HG03175 (cell line): ENCODE measurements at regions not wholly inside any gene's neighbourhood (a gene's known extent, or its start where the extent isn't known, plus 50 kb on each side); places are given as distances from the start of the nearest gene placed in this dataset.

ENCODE experiments used
- ATAC-seq: cut with Tn5 transposase; IDR thresholded peaks from one replicate; pipeline ENCODE4 v1.9.1; 2021; ENCODE audit warnings: mild to moderate bottlenecking, moderate library complexity; ENCODE audit not compliant: unreplicated experiment

- ATAC-seq, result no peak
Measured at GRCh38 chr2:2640371-2640770, 309.3 kb upstream of the MYT1L start.

- ATAC-seq, result no peak
Measured at GRCh38 chr2:2639251-2640139, 308.4 kb upstream of the MYT1L start.

DNA sequence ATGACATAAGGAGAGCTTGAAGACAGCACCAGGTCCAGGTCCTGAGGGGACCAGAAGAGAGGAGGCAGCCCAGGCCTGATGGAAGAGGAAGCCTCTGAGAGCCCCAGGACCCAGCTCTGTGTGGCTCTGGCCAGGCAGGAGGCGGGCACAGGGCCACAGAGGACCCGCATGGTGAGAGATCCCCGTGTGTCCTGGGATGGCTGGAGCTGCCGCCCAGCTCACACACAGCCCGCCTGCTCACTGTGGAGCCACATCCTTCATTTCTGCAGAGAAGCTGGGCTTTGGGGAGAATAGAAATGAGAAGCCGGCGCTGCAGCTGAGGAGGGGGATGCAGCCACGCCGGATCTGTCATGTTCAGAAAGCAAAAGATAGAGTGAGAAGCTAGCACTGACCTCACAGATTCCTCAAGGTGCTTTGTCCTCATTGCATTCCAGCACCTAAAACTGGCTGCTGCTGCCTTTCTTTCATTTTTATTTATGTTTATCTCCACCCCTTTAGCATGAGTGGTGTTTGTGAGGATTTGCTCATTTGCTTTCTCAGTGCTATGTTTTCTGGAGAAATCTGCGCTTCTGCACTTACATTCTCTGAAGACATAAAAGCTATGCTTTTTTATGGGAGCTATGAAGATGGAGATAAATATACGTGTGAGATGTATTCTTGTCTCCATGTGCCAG, 307.6 kb upstream of the MYT1L start:
- ATAC-seq, result no peak

GRCh38 chr2:2636813-2637212, 305.7 kb upstream of the MYT1L start:
- no peak for ATAC-seq

DNA sequence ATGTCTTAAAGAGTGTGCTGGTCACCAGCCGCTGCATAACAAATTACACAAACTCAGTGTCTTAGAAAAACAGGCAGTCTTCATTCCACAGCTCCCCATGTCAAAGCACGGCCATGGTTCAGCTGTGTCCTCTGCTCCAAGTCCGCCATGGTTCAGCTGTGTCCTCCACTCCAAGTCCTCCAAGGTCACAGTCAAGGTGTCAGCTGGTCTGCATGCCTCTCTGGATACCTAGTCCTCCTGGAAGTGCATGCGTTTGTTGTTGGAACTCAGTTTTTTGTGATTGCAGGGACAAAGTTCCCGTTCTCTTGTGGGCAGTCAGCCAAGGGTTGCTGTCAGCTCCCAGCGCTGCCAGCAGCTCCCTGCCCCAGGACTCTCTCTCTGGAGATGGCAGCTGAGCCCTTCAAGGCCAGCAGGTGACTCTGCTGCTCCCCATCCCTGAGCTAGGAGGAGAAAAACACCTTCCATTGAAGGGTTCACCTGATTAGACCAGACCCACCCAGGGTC, 304.0 kb upstream of the MYT1L start:
- no peak for ATAC-seq

- no peak for ATAC-seq
Measured at GRCh38 chr2:2633017-2633416, 301.9 kb upstream of the MYT1L start.

GRCh38 chr2:2623939-2624338, 292.9 kb upstream of the MYT1L start:
- ATAC-seq, result no peak

DNA sequence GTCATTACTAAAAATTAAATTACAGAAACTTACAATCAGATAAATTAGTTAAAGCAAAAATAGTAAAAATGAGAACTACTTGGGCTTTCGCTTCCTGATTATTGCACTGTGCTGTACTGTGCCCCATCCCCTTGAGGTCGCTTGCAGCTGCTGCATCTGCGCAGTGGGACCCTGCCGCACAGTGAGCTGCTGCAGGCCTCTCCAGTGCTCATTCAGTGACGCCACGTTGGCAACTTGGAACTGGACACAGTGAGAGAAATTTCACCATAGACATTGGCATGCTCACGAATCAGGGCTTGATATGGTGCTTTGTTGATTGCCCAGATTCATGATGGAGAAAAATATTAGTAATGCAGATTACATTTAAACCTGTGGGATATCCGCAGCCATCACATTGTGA, 290.8 kb upstream of the MYT1L start:
- no peak for ATAC-seq

DNA sequence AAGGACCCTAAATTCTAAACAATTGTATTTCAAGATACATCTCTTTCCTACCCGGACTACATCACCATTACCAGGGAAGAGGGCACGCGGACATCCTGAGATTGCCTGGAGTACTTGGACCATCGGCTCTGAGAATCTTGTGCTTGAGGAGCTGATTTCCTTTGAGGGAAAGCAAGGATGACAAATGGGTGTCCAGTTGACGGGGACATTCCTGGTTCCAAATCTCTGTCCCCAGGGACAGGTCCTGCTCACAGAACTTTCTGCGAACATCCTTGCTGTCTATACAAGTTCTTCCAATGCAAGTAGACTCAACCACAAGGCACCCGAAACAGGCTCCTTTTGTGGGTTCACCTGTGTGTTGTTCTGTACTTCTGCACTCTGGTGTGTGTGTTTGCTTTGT, 289.5 kb upstream of the MYT1L start:
- no peak for ATAC-seq

DNA sequence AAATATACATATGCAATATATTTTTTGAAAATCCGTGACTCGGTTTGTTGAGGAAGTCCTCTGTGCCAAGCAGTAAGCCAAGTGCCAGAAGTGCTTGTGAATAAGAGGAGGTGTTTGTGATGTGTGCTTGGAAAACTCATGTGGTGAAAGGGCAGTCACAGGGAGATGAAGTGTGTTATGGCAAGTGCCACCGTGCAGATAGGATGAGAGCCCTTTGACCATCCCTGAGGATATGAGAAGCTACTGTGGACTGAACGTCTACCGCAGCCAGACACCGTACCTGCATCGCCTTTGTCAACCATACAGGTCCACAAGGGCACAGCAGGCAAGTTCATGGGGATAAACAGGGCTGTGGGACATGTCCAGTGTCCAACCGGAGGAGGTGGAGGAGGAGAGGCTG, 288.9 kb upstream of the MYT1L start:
- ATAC-seq, result no peak

DNA sequence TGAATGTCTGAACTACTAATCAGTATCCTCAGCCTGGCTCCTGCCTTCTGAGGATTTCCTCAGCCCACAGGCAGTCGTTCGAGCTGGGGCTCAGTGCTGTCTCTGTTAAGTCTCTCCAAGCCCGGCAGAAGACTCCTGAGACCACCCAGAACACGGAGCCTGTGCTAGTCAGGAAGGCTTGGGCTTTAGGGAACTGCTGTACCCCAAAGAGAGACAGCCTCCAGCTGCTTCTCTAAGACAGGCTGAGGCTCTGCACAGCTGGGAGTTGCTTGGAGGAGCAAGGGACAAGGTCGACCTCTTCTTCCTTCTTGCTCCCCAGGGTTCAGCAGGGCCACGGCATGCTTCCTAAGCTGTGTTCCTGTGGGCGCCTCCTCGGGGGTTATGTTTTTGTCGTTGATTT, 283.4 kb upstream of the MYT1L start:
- no peak for ATAC-seq

DNA sequence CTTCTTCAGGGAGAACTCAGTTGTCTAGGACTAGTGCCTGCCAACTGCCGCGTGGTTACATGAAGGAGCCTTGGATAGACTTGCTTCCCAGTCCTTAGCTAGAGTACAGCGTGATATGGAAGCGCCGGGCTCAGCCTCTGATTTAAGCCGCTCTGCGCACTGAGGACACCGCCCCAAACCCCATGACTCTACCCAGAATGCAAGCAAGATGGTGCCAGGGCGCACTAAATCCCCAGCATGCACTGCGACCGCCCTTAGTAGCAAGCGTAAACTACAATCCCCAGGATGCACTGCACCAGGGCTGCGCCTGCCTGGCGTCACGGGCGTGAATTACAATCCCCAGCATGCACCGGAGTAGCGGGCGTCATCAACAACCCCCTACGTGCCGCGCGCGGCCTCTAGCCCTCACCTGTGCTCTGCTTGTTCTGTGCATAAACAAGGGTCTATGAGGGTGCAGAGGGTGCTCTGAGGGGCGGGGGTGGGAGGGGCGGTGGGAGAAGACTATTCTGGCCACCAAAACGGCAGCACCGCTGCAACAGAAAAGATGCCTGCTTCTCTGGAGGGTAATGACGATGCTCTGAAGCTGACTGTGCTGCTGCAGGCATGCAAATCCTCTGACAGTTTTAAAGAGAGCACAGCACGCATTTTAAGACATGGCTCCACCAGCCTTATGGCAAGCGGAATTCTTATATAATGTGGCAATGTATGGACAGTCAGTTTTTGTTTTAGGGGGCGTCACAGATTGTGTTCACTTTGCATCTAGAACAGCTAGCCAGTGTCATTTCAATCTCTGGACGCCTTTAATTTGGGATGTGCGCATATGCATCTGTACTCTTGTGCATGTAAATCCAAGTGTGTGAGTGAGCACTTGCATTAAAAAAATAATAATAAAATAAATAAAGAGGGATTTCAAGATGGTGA, 282.5 kb upstream of the MYT1L start:
- peak; percentile 99 for ATAC-seq

DNA sequence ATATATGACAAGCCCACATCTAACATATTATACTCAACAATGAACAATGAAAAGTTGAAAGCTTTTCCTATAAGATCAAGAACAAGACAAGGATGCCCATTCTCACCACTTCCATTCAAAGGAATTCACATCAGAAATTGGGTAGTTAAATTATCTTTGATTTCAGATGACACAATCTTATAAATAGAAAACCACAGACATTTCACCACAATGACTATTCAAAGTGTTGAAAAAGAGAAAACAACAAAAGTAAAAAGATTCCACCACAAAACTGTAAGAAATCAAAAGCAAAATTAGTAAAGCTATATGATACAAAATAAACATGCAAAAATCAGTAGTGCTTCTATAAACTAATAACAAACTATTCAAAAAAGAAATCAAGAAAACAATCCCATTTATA, 279.7 kb upstream of the MYT1L start:
- no peak for ATAC-seq

GRCh38 chr2:2600366-2600765, 269.3 kb upstream of the MYT1L start:
- no peak for ATAC-seq

DNA sequence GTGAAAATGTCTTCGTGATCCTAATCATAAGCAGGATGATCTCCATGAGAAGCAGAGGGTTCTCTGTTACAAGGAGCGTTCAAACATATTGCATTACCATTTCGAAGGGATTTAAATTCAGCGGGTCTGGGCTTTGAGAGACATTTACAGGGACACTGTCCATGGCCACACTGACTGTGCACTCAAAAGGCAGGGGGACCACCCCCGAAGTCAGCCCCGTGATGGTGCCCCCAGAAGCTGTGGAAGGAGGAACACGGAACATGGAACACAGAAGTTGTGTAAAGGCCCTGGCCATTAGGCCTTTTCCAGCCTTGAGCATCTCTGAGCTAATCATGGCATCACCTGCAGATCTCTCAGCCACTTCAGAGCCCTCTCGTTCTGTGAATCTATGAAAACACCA, 268.4 kb upstream of the MYT1L start:
- ATAC-seq, result no peak

- ATAC-seq, result no peak
Measured at GRCh38 chr2:2597712-2598111, 266.6 kb upstream of the MYT1L start.

DNA sequence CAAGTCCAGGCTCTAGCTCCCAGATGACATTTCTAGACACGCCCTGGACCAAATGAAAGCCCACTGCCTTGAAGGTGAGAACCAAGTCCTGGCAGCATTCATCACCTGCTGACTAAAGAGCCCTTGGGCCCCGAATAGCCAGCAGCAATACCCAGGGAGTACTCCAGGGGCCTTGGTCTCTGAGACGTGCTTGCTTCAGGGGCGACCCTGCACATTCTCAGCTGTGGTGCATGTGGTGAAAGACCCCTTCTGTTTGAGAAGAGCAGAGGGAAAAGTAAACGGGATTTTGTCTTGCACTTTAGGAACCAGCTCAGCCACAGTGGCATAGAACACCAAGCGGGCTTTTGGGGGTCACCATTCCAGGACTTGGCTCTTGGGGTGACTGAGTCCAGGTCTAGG, 260.5 kb upstream of the MYT1L start:
- no peak for ATAC-seq

- ATAC-seq, result no peak
Measured at GRCh38 chr2:2590841-2591541, 259.9 kb upstream of the MYT1L start.

DNA sequence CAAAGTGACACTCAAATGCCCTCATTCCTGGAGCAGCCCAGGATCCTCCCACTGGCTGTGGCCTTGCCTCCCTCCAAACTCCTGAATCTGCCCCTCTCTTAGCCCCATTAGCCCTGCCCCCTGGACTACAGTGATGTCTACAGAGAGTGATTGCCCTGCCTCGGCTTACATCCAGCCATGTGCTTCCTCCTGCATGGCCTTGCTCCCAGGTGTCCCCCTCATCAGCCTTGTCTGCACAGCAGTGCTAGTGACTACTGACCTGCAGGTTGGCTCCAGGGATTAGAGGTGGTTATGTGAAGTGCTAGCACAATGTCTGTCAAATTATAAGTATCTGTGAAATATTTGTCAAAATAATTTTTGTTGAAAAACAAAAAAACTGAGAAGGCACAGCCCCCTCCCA, 259.1 kb upstream of the MYT1L start:
- ATAC-seq, result no peak

- no peak for ATAC-seq
Measured at GRCh38 chr2:2588777-2589176, 257.7 kb upstream of the MYT1L start.

GRCh38 chr2:2587354-2587753, 256.3 kb upstream of the MYT1L start:
- ATAC-seq, result no peak
